IMR-90 (cell line): ENCODE measurements at regions not wholly inside any gene's neighbourhood (a gene's known extent, or its start where the extent isn't known, plus 50 kb on each side); places are given as distances from the start of the nearest gene placed in this dataset.

Source experiments
- ATAC-seq: fragments of 200-7000 bp; cut with Tn5 transposase; 2 replicates; pipeline ENCODE4 v1.9.1; 2020; ENCODE audit warnings: low read depth, mild to moderate bottlenecking, moderate library complexity
- BruUV-seq: library from RNA; stranded (reverse); fragments of 400-500 nt; replicated peaks from 2 replicates; lab custom pipeline; 2021; lab: Mats Ljungman, UMichigan
- CTCF ChIA-PET: fragments of 300-600 bp; formaldehyde crosslinking; extraction: SDS; loops from one replicate; lab custom pipeline; 2021; ENCODE audit warnings: antibody characterized with exemption; lab: Yijun Ruan, JAX
- POLR2A ChIA-PET: fragments of 300-600 bp; sonication (Branson Sonifier 250); formaldehyde crosslinking; loops from one replicate; lab custom pipeline; 2022; ENCODE audit warnings: antibody characterized with exemption; ENCODE audit not compliant: unreplicated experiment; lab: Charles Lee
- DNase-seq: peaks from one replicate; pipeline ENCODE4 v3.0.0; 2013
- H2AFZ ChIP-seq: replicated peaks from 2 replicates; pipeline ENCODE3; 2013; ENCODE audit warnings: low read length, mild to moderate bottlenecking; ENCODE audit not compliant: poor library complexity
- H2AK5ac ChIP-seq: 2 replicates; pipeline ENCODE4 v1.6.1; 2013; ENCODE audit warnings: low read depth, low read length, inconsistent platforms
- H2AK9ac ChIP-seq: replicated peaks from 2 replicates; pipeline ENCODE3; 2013; ENCODE audit warnings: mild to moderate bottlenecking, low read depth, low read length, moderate library complexity; ENCODE audit not compliant: poor library complexity
- H2BK120ac ChIP-seq: 2 replicates; pipeline ENCODE4 v1.6.1; 2013; ENCODE audit warnings: low read depth, low read length, inconsistent platforms
- H2BK15ac ChIP-seq: 3 replicates; pipeline ENCODE4 v1.6.1; 2013; ENCODE audit warnings: low read depth, low read length, inconsistent platforms
- H2BK20ac ChIP-seq: 2 replicates; pipeline ENCODE4 v1.6.1; 2013; ENCODE audit warnings: low read depth, mild to moderate bottlenecking, inconsistent platforms, low read length, moderate library complexity
- H2BK5ac ChIP-seq: 2 replicates; pipeline ENCODE4 v1.6.1; 2013; ENCODE audit warnings: mild to moderate bottlenecking, low read depth, low read length, inconsistent platforms; ENCODE audit not compliant: poor library complexity, severe bottlenecking
- H3K14ac ChIP-seq: replicated peaks from 2 replicates; pipeline ENCODE4 v1.6.1; 2013; ENCODE audit warnings: low read depth, low read length, inconsistent platforms
- H3K18ac ChIP-seq: 2 replicates; pipeline ENCODE4 v1.6.1; 2013; ENCODE audit warnings: low read depth, low read length, control low read depth
- H3K23ac ChIP-seq: 2 replicates; pipeline ENCODE4 v1.6.1; 2013; ENCODE audit warnings: low read depth, low read length, inconsistent platforms
- H3K27ac ChIP-seq: 2 replicates; pipeline ENCODE4 v1.5.1; 2013; ENCODE audit warnings: mild to moderate bottlenecking, control low read depth, low read length; ENCODE audit not compliant: insufficient read depth
- H3K27me3 ChIP-seq: 2 replicates; pipeline ENCODE4 v1.6.1; 2013; ENCODE audit warnings: low read length; ENCODE audit not compliant: control insufficient read depth, insufficient read depth
- H3K36me3 ChIP-seq: 2 replicates; pipeline ENCODE4 v1.6.1; 2013; ENCODE audit warnings: low read length, mixed read lengths; ENCODE audit not compliant: control insufficient read depth, insufficient read depth
- H3K4ac ChIP-seq: 2 replicates; pipeline ENCODE4 v1.6.1; 2013; ENCODE audit warnings: low read depth, low read length, inconsistent platforms
- H3K4me1 ChIP-seq: 2 replicates; pipeline ENCODE4 v1.6.1; 2013; ENCODE audit warnings: low read length, mixed read lengths; ENCODE audit not compliant: control insufficient read depth, insufficient read depth
- H3K4me2 ChIP-seq: 2 replicates; pipeline ENCODE4 v1.6.1; 2013; ENCODE audit warnings: low read depth, mild to moderate bottlenecking, control low read depth, low read length, moderate library complexity
- H3K4me3 ChIP-seq: 2 replicates; pipeline ENCODE4 v1.5.1; 2013; ENCODE audit warnings: low read depth, mild to moderate bottlenecking, control low read depth, low read length, moderate library complexity; ENCODE audit not compliant: insufficient read depth
- H3K56ac ChIP-seq: 2 replicates; pipeline ENCODE4 v1.6.1; 2013; ENCODE audit warnings: low read length, inconsistent platforms; ENCODE audit not compliant: insufficient read depth; ENCODE audit errors: extremely low read depth
- H3K79me1 ChIP-seq, 2 experiments: 2 replicates each; pipeline ENCODE4 v1.6.1; 2013; ENCODE audit warnings: low read length in 2 of 2, inconsistent platforms in 1 of 2, low read depth in 1 of 2
- H3K9ac ChIP-seq: 2 replicates; pipeline ENCODE4 v1.6.1; 2013; ENCODE audit warnings: low read depth, low read length, control low read depth
- H3K9me1 ChIP-seq: 2 replicates; pipeline ENCODE4 v1.6.1; 2013; ENCODE audit warnings: low read length, inconsistent platforms; ENCODE audit not compliant: insufficient read depth
- H3K9me3 ChIP-seq: 2 replicates; pipeline ENCODE4 v1.6.1; 2013; ENCODE audit warnings: low read length; ENCODE audit not compliant: control insufficient read depth, insufficient read depth
- H4K20me1 ChIP-seq: 2 replicates; pipeline ENCODE4 v1.6.1; 2013; ENCODE audit warnings: low read length, inconsistent platforms; ENCODE audit not compliant: insufficient read depth
- H4K5ac ChIP-seq: 2 replicates; pipeline ENCODE4 v1.6.1; 2013; ENCODE audit warnings: mild to moderate bottlenecking, low read depth, low read length, control low read depth
- H4K8ac ChIP-seq, 2 experiments: 2 replicates each; pipeline ENCODE4 v1.6.1; 2013; ENCODE audit warnings: low read depth in 2 of 2, low read length in 2 of 2, control low read depth in 1 of 2, inconsistent platforms in 1 of 2
- H4K91ac ChIP-seq: 2 replicates; pipeline ENCODE4 v1.6.1; 2013; ENCODE audit warnings: low read depth, low read length, inconsistent platforms; ENCODE audit not compliant: insufficient read depth
- ELK1 ChIP-seq: fragments of 150-350 bp; IDR thresholded peaks from 2 replicates; pipeline ENCODE4 v1.6.1; 2016; ENCODE audit warnings: low read depth, mild to moderate bottlenecking, low read length, moderate library complexity, borderline replicate concordance
- MAFK ChIP-seq: IDR thresholded peaks from 2 replicates; pipeline ENCODE4 v1.6.1; 2012; ENCODE audit warnings: low read depth, low read length, improper control_type of control experiment
- MAZ ChIP-seq: IDR thresholded peaks from 2 replicates; pipeline ENCODE4 v1.6.1; 2012; ENCODE audit warnings: low read depth, mild to moderate bottlenecking, low read length, improper control_type of control experiment, moderate library complexity, borderline replicate concordance
- MXI1 ChIP-seq: IDR thresholded peaks from 2 replicates; pipeline ENCODE4 v1.6.1; 2012; ENCODE audit warnings: low read depth, mild to moderate bottlenecking, low read length, moderate library complexity, borderline replicate concordance
- NFE2L2 ChIP-seq: fragments of 150-350 bp; IDR thresholded peaks from 2 replicates; pipeline ENCODE4 v1.6.1; 2016; ENCODE audit warnings: low read depth, mild to moderate bottlenecking, low read length
- RCOR1 ChIP-seq: IDR thresholded peaks from 2 replicates; pipeline ENCODE4 v1.6.1; 2012; ENCODE audit warnings: mild to moderate bottlenecking, low read length, improper control_type of control experiment; ENCODE audit not compliant: insufficient replicate concordance
- SMC3 ChIP-seq: fragments of 150-350 bp; IDR thresholded peaks from 2 replicates; pipeline ENCODE4 v1.6.1; 2016; ENCODE audit warnings: low read depth, mild to moderate bottlenecking, antibody characterized with exemption, low read length, moderate library complexity
- WGBS, 2 experiments: methylation state at CpG; one replicate each; pipeline versions ENCODE4 v1.1.5 to v1.1.7; 2013; ENCODE audit warnings: missing lambda C conversion rate in 2 of 2; ENCODE audit not compliant: insufficient read length in 1 of 2; ENCODE audit errors: extremely low coverage in 2 of 2; 5-methylcytosine and 5-hydroxymethylcytosine counted together
- dilution Hi-C: fragments of 300-500 bp; cut with HindIII; formaldehyde crosslinking; loops from one replicate; pipeline ENCODE4 v1.14.3; 2018; ENCODE audit warnings: low sequenced_read_pairs; ENCODE audit not compliant: unreplicated experiment
- in situ Hi-C: fragments of 300-500 bp; cut with MboI; formaldehyde crosslinking; loops from 3 replicates; pipeline ENCODE4 v1.14.3; 2019; ENCODE audit warnings: low sequenced_read_pairs, inconsistent platforms, mixed read lengths
- intact Hi-C: fragments of 100-400 bp; cut with micrococcal nuclease; formaldehyde crosslinking; loops from 2 replicates; pipeline ENCODE4 v1.10.0; 2022

- Histone ChIP-seq H2BK120ac (no peak overlapping the region), H3K79me1 (no peaks in the 10 kb centered on the region), H3K4ac (no peak overlapping the region), H3K36me3 (no peaks in the 10 kb centered on the region), H3K14ac (no peak overlapping the region), H3K9me1 (no peaks in the 10 kb centered on the region), H2BK5ac (no peak overlapping the region), H3K18ac (no peak overlapping the region), H3K23ac (no peak overlapping the region), H2AK9ac (no peak overlapping the region), H2AK5ac (no peak overlapping the region), H3K27me3 (no peaks in the 10 kb centered on the region), H3K4me2 (no peak overlapping the region), H3K9ac (no peak overlapping the region), H4K5ac (no peak overlapping the region), H2BK20ac (no peak overlapping the region), H2BK15ac (no peak overlapping the region), H3K4me3 (no peak overlapping the region), H3K27ac (no peak overlapping the region), H3K56ac (no peak overlapping the region), H4K91ac (no peak overlapping the region), H3K9me3 (no peaks in the 10 kb centered on the region), H3K4me1 (no peaks in the 10 kb centered on the region), H4K20me1 (no peaks in the 10 kb centered on the region), H2AFZ (no peak overlapping the region), H4K8ac (no peak overlapping the region)
- WGBS, 2 experiments = no CpG with 5 or more reads among the region's 1 CpG
- no TSS peak for BruUV-seq
- in situ Hi-C loops (no loop called here), dilution Hi-C loops (no loop called here), intact Hi-C loops (no loop called here)
- ATAC-seq = no peak
- DNase-seq = no peak
- POLR2A ChIA-PET = no interaction called here
- CTCF ChIA-PET = no interaction called here
- TF ChIP-seq SMC3 = no peak
- TF ChIP-seq RCOR1 = no peak
- TF ChIP-seq MAZ = no peak
- TF ChIP-seq MAFK = no peak
- TF ChIP-seq NFE2L2 = no peak
- no peak for TF ChIP-seq MXI1
- no peak for TF ChIP-seq ELK1
These were observed 665.2 kb downstream of the TBC1D4 start for GRCh38 chr13:74816737-74817136.
